Activated CD4-positive, alpha-beta T cell treated with anti-CD3 and anti-CD28 coated beads, Interleukin-2, amount 10 ng/mL, durations not matched to agents 24 days and 14 days (primary cell): ENCODE measurements at regions not wholly inside any gene's neighbourhood (a gene's known extent, or its start where the extent isn't known, plus 50 kb on each side); places are given as distances from the start of the nearest gene placed in this dataset.

ENCODE experiments used
- DNase-seq: peaks from one replicate; pipeline ENCODE4 v3.0.0; 2022
- H3K27ac Mint-ChIP-seq: one replicate; pipeline ENCODE4 v1.8.0; 2022; ENCODE audit warnings: mild to moderate bottlenecking, mixed read lengths
- H3K27me3 Mint-ChIP-seq: one replicate; pipeline ENCODE4 v1.8.0; 2022; ENCODE audit warnings: mixed read lengths
- H3K36me3 Mint-ChIP-seq: one replicate; pipeline ENCODE4 v1.8.0; 2022; ENCODE audit warnings: low read depth, mild to moderate bottlenecking, mixed read lengths
- H3K4me1 Mint-ChIP-seq: one replicate; pipeline ENCODE4 v1.8.0; 2021; ENCODE audit warnings: mixed read lengths
- H3K4me3 Mint-ChIP-seq: one replicate; pipeline ENCODE4 v1.8.0; 2022; ENCODE audit warnings: mild to moderate bottlenecking, moderate library complexity, mixed read lengths
- H3K9me3 Mint-ChIP-seq: one replicate; pipeline ENCODE4 v1.8.0; 2021; ENCODE audit warnings: mixed read lengths
- intact Hi-C: fragments of 100-400 bp; cut with micrococcal nuclease; formaldehyde crosslinking; loops from one replicate; pipeline ENCODE4 v1.15.1; 2023

GRCh38 chr6:134604014-134604676 lies 286.2 kb upstream of the SGK1 start:
- H3K27ac Mint-ChIP-seq: no peak overlapping the region
- H3K4me3 Mint-ChIP-seq: no peak overlapping the region
- no peaks in the 10 kb centered on the region for H3K27me3 Mint-ChIP-seq
- H3K4me1 Mint-ChIP-seq: no peaks in the 10 kb centered on the region
- intact Hi-C loops: no loop called here
- no peak for DNase-seq
- peaks cover 6% of the 10 kb centered on the region for H3K9me3 Mint-ChIP-seq
- H3K36me3 Mint-ChIP-seq: no peaks in the 10 kb centered on the region

DNA sequence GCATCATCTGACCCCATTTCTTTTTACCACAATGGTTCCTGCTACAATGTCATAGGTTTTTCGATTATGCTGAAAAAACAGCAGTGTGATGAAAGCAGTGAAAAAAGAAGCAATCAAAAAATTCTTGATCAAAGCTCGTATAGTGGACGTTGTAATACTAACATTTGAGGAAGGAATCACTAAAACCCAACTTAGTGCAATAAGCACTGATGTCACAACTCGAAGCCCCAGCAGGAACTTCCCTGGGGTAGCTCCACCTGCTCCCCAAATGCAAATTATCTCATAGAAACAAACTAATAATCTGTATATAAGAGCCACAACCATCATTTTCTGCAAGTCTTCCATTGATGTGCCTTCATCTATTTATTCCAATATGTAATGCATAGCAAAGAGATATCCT lies 285.6 kb upstream of the SGK1 start:
- no peak for DNase-seq
- intact Hi-C loops: no loop called here
- no peaks in the 10 kb centered on the region for H3K4me1 Mint-ChIP-seq
- H3K27ac Mint-ChIP-seq: no peak overlapping the region
- peaks cover 6% of the 10 kb centered on the region for H3K9me3 Mint-ChIP-seq
- no peak overlapping the region for H3K4me3 Mint-ChIP-seq
- H3K27me3 Mint-ChIP-seq: no peaks in the 10 kb centered on the region
- no peaks in the 10 kb centered on the region for H3K36me3 Mint-ChIP-seq

DNA sequence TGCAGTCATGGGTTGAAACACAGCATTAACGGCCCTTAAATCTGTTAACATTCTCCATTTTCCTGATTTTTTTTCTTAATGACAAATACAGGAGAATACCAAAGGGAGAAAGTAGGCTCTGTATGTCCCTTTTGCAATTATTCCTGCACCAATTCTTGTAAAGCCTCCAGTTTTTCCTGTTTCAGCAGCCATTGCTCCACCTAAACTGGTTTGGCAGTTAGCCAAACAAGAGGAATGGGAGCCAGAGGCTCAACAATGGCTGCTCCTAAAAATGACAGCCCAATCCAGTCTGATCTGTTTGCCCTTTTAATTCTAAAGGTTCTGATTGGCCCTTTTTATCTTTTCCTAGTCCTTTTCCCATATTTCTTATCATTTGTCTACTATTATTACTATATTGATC lies 284.2 kb upstream of the SGK1 start:
- no peak for DNase-seq
- H3K4me3 Mint-ChIP-seq: no peak overlapping the region
- no peak overlapping the region for H3K27ac Mint-ChIP-seq
- no peaks in the 10 kb centered on the region for H3K27me3 Mint-ChIP-seq
- intact Hi-C loops: no loop called here
- H3K4me1 Mint-ChIP-seq: no peaks in the 10 kb centered on the region
- peaks cover 6% of the 10 kb centered on the region for H3K9me3 Mint-ChIP-seq
- H3K36me3 Mint-ChIP-seq: no peaks in the 10 kb centered on the region

DNA sequence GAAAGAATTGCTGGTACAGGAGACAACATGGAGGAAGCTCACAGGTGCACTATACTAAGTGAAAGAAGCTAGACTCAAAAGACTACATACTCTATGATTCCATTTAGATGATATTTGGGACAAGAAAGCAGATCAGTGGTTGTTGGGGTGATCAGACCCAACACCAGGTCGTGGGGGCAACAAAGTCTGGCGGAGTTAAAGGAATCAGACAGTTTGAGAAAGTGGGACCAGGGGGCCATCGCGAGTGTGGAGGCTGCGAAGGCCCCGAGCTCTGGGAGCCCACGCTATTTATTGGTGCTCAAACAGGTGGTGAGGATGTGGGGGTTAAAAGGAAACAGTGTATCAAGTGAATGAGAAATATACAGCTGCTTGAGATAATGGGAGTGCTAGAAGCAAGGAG lies 282.8 kb upstream of the SGK1 start:
- Mint-ChIP-seq H3K27ac (no peak overlapping the region), H3K36me3 (no peaks in the 10 kb centered on the region), H3K27me3 (no peaks in the 10 kb centered on the region), H3K4me3 (no peak overlapping the region), H3K9me3 (peaks cover 6% of the 10 kb centered on the region), H3K4me1 (no peaks in the 10 kb centered on the region)
- intact Hi-C loops: no loop called here
- DNase-seq: no peak

GRCh38 chr6:134599079-134599478 lies 281.2 kb upstream of the SGK1 start:
- Mint-ChIP-seq H3K9me3 (peaks cover 6% of the 10 kb centered on the region), H3K36me3 (no peaks in the 10 kb centered on the region), H3K27me3 (no peaks in the 10 kb centered on the region), H3K4me3 (no peak overlapping the region), H3K27ac (no peak overlapping the region), H3K4me1 (no peaks in the 10 kb centered on the region)
- intact Hi-C loops: no loop called here
- no peak for DNase-seq

DNA sequence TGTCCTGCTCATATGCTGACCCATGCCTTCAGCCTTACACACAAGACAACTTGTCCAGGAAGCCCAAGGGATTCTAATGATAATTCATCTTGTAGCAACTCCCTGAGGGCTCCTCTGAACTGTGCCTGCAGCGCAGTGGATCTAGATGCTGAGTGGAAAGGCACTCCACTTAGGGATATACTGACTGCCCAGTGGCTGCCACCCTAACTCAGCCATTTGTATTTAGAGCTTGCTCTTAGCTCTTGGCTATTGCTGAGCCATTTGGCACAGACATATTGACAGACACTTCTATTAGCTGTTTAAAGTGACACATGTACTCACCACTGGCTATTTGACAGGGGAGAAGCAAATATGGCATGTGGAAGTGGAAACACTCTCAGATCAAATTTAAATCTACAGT lies 278.3 kb upstream of the SGK1 start:
- no peaks in the 10 kb centered on the region for H3K27me3 Mint-ChIP-seq
- DNase-seq: no peak
- no peaks in the 10 kb centered on the region for H3K4me1 Mint-ChIP-seq
- H3K9me3 Mint-ChIP-seq: peaks cover 6% of the 10 kb centered on the region
- intact Hi-C loops: no loop called here
- H3K36me3 Mint-ChIP-seq: no peaks in the 10 kb centered on the region
- H3K4me3 Mint-ChIP-seq: no peak overlapping the region
- no peak overlapping the region for H3K27ac Mint-ChIP-seq

DNA sequence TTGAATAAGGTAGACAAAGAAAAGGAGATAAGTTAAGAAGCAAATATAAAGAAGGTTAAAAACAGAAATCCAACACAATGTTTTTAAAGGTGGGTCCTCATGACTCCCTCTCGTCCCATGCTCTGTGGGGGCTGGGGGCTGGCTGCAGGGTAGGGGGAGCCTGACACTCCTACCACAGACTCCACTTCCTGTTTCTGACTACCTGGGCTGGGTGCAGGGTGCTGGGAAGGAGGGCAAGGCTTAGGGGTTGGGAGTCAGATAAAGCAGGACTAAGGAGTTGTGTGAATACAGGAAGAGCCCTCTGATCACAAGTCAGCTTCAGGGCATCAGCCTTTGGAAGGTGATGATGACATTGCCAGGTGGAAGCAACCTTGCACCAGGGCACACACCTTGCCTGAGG lies 277.0 kb upstream of the SGK1 start:
- no peak overlapping the region for H3K27ac Mint-ChIP-seq

GRCh38 chr6:134593887-134594286 lies 276.0 kb upstream of the SGK1 start:
- H3K27ac Mint-ChIP-seq: no peak overlapping the region
- H3K27me3 Mint-ChIP-seq: no peaks in the 10 kb centered on the region
- no peak overlapping the region for H3K4me3 Mint-ChIP-seq

More for the DNA sequence above, 277.0 kb upstream of the SGK1 start:
- H3K27me3 Mint-ChIP-seq: no peaks in the 10 kb centered on the region
- intact Hi-C loops: no loop called here
- no peak overlapping the region for H3K4me3 Mint-ChIP-seq
- no peaks in the 10 kb centered on the region for H3K36me3 Mint-ChIP-seq
- DNase-seq: no peak
- H3K4me1 Mint-ChIP-seq: no peaks in the 10 kb centered on the region
- H3K9me3 Mint-ChIP-seq: no peaks in the 10 kb centered on the region

GRCh38 chr6:134593442-134593841 lies 275.5 kb upstream of the SGK1 start:
- no peak overlapping the region for H3K4me3 Mint-ChIP-seq
- no peaks in the 10 kb centered on the region for H3K9me3 Mint-ChIP-seq
- intact Hi-C loops: no loop called here
- H3K36me3 Mint-ChIP-seq: no peaks in the 10 kb centered on the region
- no peak overlapping the region for H3K27ac Mint-ChIP-seq
- H3K4me1 Mint-ChIP-seq: no peaks in the 10 kb centered on the region
- H3K27me3 Mint-ChIP-seq: no peaks in the 10 kb centered on the region
- DNase-seq: no peak

More at GRCh38 chr6:134593887-134594286, 276.0 kb upstream of the SGK1 start:
- intact Hi-C loops: no loop called here
- no peaks in the 10 kb centered on the region for H3K9me3 Mint-ChIP-seq
- no peak for DNase-seq
- H3K4me1 Mint-ChIP-seq: no peaks in the 10 kb centered on the region
- no peaks in the 10 kb centered on the region for H3K36me3 Mint-ChIP-seq

DNA sequence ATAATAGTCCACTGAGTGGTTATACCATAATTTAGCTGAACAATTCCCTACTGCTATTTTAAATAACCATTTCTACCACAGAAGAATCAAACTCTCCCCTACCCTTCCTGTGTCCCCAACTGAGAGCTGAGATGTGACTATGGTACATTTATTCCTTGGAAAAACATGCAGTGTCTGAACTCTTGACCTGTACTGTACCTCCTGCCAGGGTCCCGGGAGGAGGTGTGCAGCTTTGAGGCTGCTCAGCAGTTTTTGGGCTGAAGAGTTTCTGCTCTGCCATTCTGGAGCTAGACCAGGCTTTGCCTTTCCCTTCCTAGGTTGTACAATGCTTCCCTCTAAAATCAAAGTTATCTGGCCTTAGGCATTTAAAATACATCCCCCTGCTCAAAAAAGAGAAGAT lies 275.1 kb upstream of the SGK1 start:
- intact Hi-C loops: no loop called here
- no peaks in the 10 kb centered on the region for H3K9me3 Mint-ChIP-seq
- H3K4me1 Mint-ChIP-seq: no peaks in the 10 kb centered on the region
- no peak for DNase-seq
- H3K27ac Mint-ChIP-seq: no peak overlapping the region
- no peaks in the 10 kb centered on the region for H3K36me3 Mint-ChIP-seq
- no peak overlapping the region for H3K4me3 Mint-ChIP-seq
- no peaks in the 10 kb centered on the region for H3K27me3 Mint-ChIP-seq

- no peaks in the 10 kb centered on the region for H3K9me3 Mint-ChIP-seq
- H3K27ac Mint-ChIP-seq: no peak overlapping the region
- no peaks in the 10 kb centered on the region for H3K36me3 Mint-ChIP-seq
- H3K27me3 Mint-ChIP-seq: no peaks in the 10 kb centered on the region
- no peak overlapping the region for H3K4me3 Mint-ChIP-seq
- intact Hi-C loops: no loop called here
- no peaks in the 10 kb centered on the region for H3K4me1 Mint-ChIP-seq
- DNase-seq: no peak
Observed at GRCh38 chr6:134590449-134590848, 272.5 kb upstream of the SGK1 start.

GRCh38 chr6:134590004-134590403 lies 272.1 kb upstream of the SGK1 start:
- intact Hi-C loops: no loop called here
- no peak for DNase-seq
- no peaks in the 10 kb centered on the region for H3K27me3 Mint-ChIP-seq
- no peaks in the 10 kb centered on the region for H3K9me3 Mint-ChIP-seq
- H3K4me3 Mint-ChIP-seq: no peak overlapping the region
- H3K27ac Mint-ChIP-seq: no peak overlapping the region
- H3K36me3 Mint-ChIP-seq: no peaks in the 10 kb centered on the region
- H3K4me1 Mint-ChIP-seq: no peaks in the 10 kb centered on the region

DNA sequence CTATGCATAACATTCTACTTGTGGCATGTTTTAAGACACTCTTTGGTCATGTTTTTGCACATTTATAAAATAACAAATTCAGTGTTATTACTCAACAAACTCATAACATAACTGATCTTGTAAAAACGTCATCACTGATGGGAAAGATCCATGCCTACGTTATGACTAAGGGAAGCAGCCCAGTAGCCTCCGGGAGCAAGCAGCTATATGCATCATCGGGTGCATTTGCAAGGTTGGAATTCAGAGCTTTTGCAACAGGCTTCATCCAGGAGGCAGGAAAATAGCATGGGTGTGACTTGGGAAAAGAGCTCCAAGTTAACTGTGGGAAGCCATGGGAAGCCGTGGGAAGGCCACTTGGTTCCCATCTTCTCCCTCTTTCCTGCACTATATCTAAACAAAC lies 271.6 kb upstream of the SGK1 start:
- Mint-ChIP-seq H3K9me3 (peaks cover 3% of the 10 kb centered on the region), H3K36me3 (no peaks in the 10 kb centered on the region), H3K27me3 (no peaks in the 10 kb centered on the region), H3K27ac (no peak overlapping the region), H3K4me3 (no peak overlapping the region), H3K4me1 (no peaks in the 10 kb centered on the region)
- intact Hi-C loops: no loop called here
- DNase-seq: no peak

DNA sequence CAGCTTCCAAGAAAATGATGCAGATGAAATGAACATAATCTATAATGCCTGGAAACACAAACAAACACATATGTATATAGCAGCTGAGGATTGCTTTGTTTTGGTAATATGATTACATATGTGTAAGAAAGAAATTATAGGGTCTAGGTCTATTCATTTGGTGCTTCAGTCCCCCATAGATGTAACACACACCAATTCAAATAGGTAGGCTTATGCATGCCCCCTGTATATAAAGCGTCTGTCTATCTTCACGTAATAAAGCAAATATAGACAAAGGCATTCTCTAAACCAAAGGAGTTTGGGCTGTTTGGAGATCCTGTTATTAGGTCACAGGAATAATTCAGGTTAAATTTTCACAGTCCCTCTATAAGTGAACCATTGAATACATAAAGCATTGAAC lies 270.4 kb upstream of the SGK1 start:
- no peak overlapping the region for H3K27ac Mint-ChIP-seq
- no peak overlapping the region for H3K4me3 Mint-ChIP-seq
- no peaks in the 10 kb centered on the region for H3K27me3 Mint-ChIP-seq
- no peaks in the 10 kb centered on the region for H3K4me1 Mint-ChIP-seq
- no peaks in the 10 kb centered on the region for H3K36me3 Mint-ChIP-seq
- intact Hi-C loops: no loop called here
- peaks cover 4% of the 10 kb centered on the region for H3K9me3 Mint-ChIP-seq
- no peak for DNase-seq

DNA sequence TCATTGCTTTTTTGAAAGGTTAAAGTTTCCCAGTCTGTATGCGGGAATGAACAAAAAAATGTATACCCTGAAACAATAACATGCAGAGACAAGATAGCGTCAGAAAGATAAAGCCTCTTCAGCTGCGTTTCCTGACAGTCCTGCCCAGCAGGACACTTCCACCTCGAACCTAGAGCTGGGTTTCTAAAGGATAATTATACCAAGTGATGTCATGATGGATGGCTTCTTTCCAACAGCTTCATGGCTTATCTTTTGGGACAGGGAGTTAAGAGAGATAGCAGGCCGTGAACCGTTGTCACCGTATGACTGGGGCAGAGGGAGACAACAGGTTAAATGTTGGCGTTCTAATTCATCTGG lies 267.6 kb upstream of the SGK1 start:
- Mint-ChIP-seq H3K9me3 (peaks cover 4% of the 10 kb centered on the region), H3K4me3 (no peak overlapping the region), H3K4me1 (no peaks in the 10 kb centered on the region), H3K27me3 (peaks cover 7% of the 10 kb centered on the region), H3K27ac (no peak overlapping the region), H3K36me3 (no peaks in the 10 kb centered on the region)
- DNase-seq: no peak
- intact Hi-C loops: no loop called here
